SK-N-SH (cell line): ENCODE measurements at regions not wholly inside any gene's neighbourhood (a gene's known extent, or its start where the extent isn't known, plus 50 kb on each side); places are given as distances from the start of the nearest gene placed in this dataset.

Experiments
- CTCF ChIA-PET: fragments of 300-600, 350-600 bp; formaldehyde crosslinking; extraction: SDS; loops from one replicate; lab custom pipeline; 2021; lab: Yijun Ruan, JAX
- POLR2A ChIA-PET: fragments of 350-600 bp; sonication (Branson Sonifier 250); formaldehyde crosslinking; extraction: SDS; loops from one replicate; lab custom pipeline; 2020; ENCODE audit warnings: antibody characterized with exemption, inconsistent platforms; lab: Yijun Ruan, JAX
- DNase-seq: peaks from one replicate; pipeline ENCODE4 v3.0.0; 2012
- H2AFZ ChIP-seq: fragments of 200-600 bp; sonication (generic); 2 replicates; pipeline ENCODE4 v1.8.1; 2016; ENCODE audit warnings: antibody characterized with exemption, mild to moderate bottlenecking, low read depth
- H3F3A ChIP-seq: fragments of 200-600 bp; sonication (generic); replicated peaks from 2 replicates; pipeline ENCODE3; 2016; ENCODE audit warnings: antibody characterized with exemption, mild to moderate bottlenecking; ENCODE audit not compliant: insufficient read depth
- H3K27ac ChIP-seq, 2 experiments: fragments of 200-500 bp in 1 of 2; fragments of 200-600 bp in 1 of 2; sonication (Bioruptor generic) in 1 of 2; sonication (generic), shearing (Covaris generic) in 1 of 2; 2 replicates each; pipeline versions ENCODE4 v1.5.1 to v1.6.1; 2014 to 2016; ENCODE audit warnings: low read depth in 2 of 2, inconsistent platforms in 1 of 2, low read length in 1 of 2, mild to moderate bottlenecking in 1 of 2, mixed read lengths in 1 of 2
- H3K27me3 ChIP-seq: fragments of 200-600 bp; sonication (generic), shearing (Covaris generic); 2 replicates; pipeline ENCODE4 v1.6.1; 2016; ENCODE audit warnings: mixed run types; ENCODE audit not compliant: insufficient read depth
- H3K36me3 ChIP-seq, 2 experiments: fragments of 200-500 bp in 1 of 2; fragments of 200-600 bp in 1 of 2; sonication (Bioruptor generic) in 1 of 2; sonication (generic) in 1 of 2; replicated peaks in 1 of 2; 2 replicates each; pipeline versions ENCODE3 to v1.5.1; 2014 to 2016; ENCODE audit warnings: low read length in 1 of 2, mild to moderate bottlenecking in 1 of 2; ENCODE audit not compliant: insufficient read depth in 2 of 2, control insufficient read depth in 1 of 2
- H3K4me1 ChIP-seq, 2 experiments: fragments of 200-500 bp in 1 of 2; fragments of 200-600 bp in 1 of 2; sonication (Bioruptor generic) in 1 of 2; sonication (generic), shearing (Covaris generic) in 1 of 2; 2 replicates each; pipeline versions ENCODE4 v1.5.1 to v1.6.1; 2014 to 2016; ENCODE audit warnings: low read depth in 1 of 2, low read length in 1 of 2, mixed run types in 1 of 2; ENCODE audit not compliant: insufficient read depth in 2 of 2, control insufficient read depth in 1 of 2
- H3K4me2 ChIP-seq: fragments of 200-600 bp; sonication (generic), shearing (Covaris generic); 2 replicates; pipeline ENCODE4 v1.6.1; 2017; ENCODE audit warnings: mixed run types
- H3K4me3 ChIP-seq, 2 experiments: fragments of 200-500 bp in 1 of 2; fragments of 200-600 bp in 1 of 2; sonication (Bioruptor generic) in 1 of 2; sonication (generic), shearing (Covaris generic) in 1 of 2; 2 replicates each; pipeline versions ENCODE4 v1.5.1 to v1.8.1; 2014 to 2016; ENCODE audit warnings: low read depth in 2 of 2, inconsistent platforms in 1 of 2, low read length in 1 of 2, mild to moderate bottlenecking in 1 of 2, mixed read lengths in 1 of 2, moderate library complexity in 1 of 2
- H3K79me2 ChIP-seq: fragments of 200-600 bp; sonication (generic); 2 replicates; pipeline ENCODE4 v1.8.1; 2017; ENCODE audit warnings: mild to moderate bottlenecking; ENCODE audit not compliant: insufficient read depth
- H3K9ac ChIP-seq: fragments of 200-600 bp; sonication (generic); 2 replicates; pipeline ENCODE4 v1.6.1; 2017; ENCODE audit warnings: mixed run types
- H3K9me2 ChIP-seq: fragments of 200-600 bp; sonication (generic); 2 replicates; pipeline ENCODE4 v1.6.1; 2017; ENCODE audit warnings: mixed run types
- H3K9me3 ChIP-seq: fragments of 200-600 bp; sonication (generic); 2 replicates; pipeline ENCODE4 v1.6.1; 2017; ENCODE audit warnings: mixed run types, mild to moderate bottlenecking, moderate library complexity
- H4K20me1 ChIP-seq: fragments of 200-600 bp; sonication (generic); 2 replicates; pipeline ENCODE4 v1.6.1; 2017; ENCODE audit warnings: mild to moderate bottlenecking, mixed run types; ENCODE audit not compliant: insufficient read depth
- CTCF ChIP-seq: fragments of 200-600 bp; sonication (generic); IDR thresholded peaks from 2 replicates; pipeline ENCODE4 v1.6.1; 2017; ENCODE audit warnings: antibody characterized with exemption, mild to moderate bottlenecking, moderate library complexity
- ELF1 ChIP-seq: IDR thresholded peaks from 2 replicates; pipeline ENCODE4 v1.4.0; 2012
- EZH2phosphoT487 ChIP-seq: fragments of 200-600 bp; sonication (generic); IDR thresholded peaks from 2 replicates; pipeline ENCODE4 v1.6.1; 2017; ENCODE audit warnings: low read depth, mixed run types, mild to moderate bottlenecking, antibody characterized with exemption, moderate library complexity, borderline replicate concordance
- GABPA ChIP-seq: IDR thresholded peaks from 2 replicates; pipeline ENCODE4 v1.4.0; 2012; ENCODE audit warnings: low read depth, mild to moderate bottlenecking
- IRF3 ChIP-seq: fragments of 150-350 bp; IDR thresholded peaks from 2 replicates; pipeline ENCODE4 v1.6.1; 2016; ENCODE audit warnings: mild to moderate bottlenecking, low read depth, low read length
- JUND ChIP-seq: IDR thresholded peaks from 2 replicates; pipeline ENCODE4 v1.4.0; 2012
- MAX ChIP-seq: IDR thresholded peaks from 2 replicates; pipeline ENCODE4 v1.4.0; 2012; ENCODE audit warnings: low read depth
- MEF2A ChIP-seq: IDR thresholded peaks from 2 replicates; pipeline ENCODE4 v1.4.0; 2012; ENCODE audit warnings: low read depth, borderline replicate concordance
- MXI1 ChIP-seq: IDR thresholded peaks from 2 replicates; pipeline ENCODE4 v1.6.1; 2012; ENCODE audit warnings: mild to moderate bottlenecking, low read depth, low read length, improper control_type of control experiment
- NFIC ChIP-seq: IDR thresholded peaks from 2 replicates; pipeline ENCODE4 v1.4.0; 2012; ENCODE audit warnings: borderline replicate concordance
- POLR2AphosphoS5 ChIP-seq: IDR thresholded peaks from 2 replicates; pipeline ENCODE4 v1.6.1; 2012; ENCODE audit warnings: low read depth, low read length
- RAD21 ChIP-seq: IDR thresholded peaks from 2 replicates; pipeline ENCODE4 v1.6.1; 2012; ENCODE audit warnings: mild to moderate bottlenecking, low read length
- RCOR1 ChIP-seq: fragments of 150-350 bp; IDR thresholded peaks from 2 replicates; pipeline ENCODE4 v1.6.1; 2017; ENCODE audit warnings: antibody characterized with exemption, low read length
- REST ChIP-seq: IDR thresholded peaks from 2 replicates; pipeline ENCODE4 v1.6.1; 2012; ENCODE audit warnings: mild to moderate bottlenecking, low read depth, low read length, moderate library complexity
- RXRA ChIP-seq: IDR thresholded peaks from 2 replicates; pipeline ENCODE4 v1.4.0; 2012; ENCODE audit warnings: low read depth, mild to moderate bottlenecking, borderline replicate concordance
- SIN3A ChIP-seq: IDR thresholded peaks from 2 replicates; pipeline ENCODE4 v1.6.1; 2012; ENCODE audit warnings: low read depth, mild to moderate bottlenecking, low read length, moderate library complexity, borderline replicate concordance
- SMC3 ChIP-seq: IDR thresholded peaks from 2 replicates; pipeline ENCODE4 v1.6.1; 2012; ENCODE audit warnings: low read depth, low read length, improper control_type of control experiment
- TAF1 ChIP-seq: IDR thresholded peaks from 2 replicates; pipeline ENCODE4 v1.6.1; 2012; ENCODE audit warnings: low read depth, mild to moderate bottlenecking, low read length, moderate library complexity, borderline replicate concordance
- USF1 ChIP-seq: IDR thresholded peaks from 2 replicates; pipeline ENCODE4 v1.4.0; 2012; ENCODE audit warnings: low read depth, borderline replicate concordance
- USF2 ChIP-seq: fragments of 150-350 bp; IDR thresholded peaks from 2 replicates; pipeline ENCODE4 v1.6.1; 2017; ENCODE audit warnings: antibody characterized with exemption, low read length, low read depth, borderline replicate concordance
- YY1 ChIP-seq: IDR thresholded peaks from 2 replicates; pipeline ENCODE4 v1.4.0; 2012; ENCODE audit warnings: low read depth, mild to moderate bottlenecking
- WGBS: methylation state at CpG from one replicate; pipeline ENCODE4 v1.1.6; 2017; ENCODE audit warnings: low lambda C conversion rate; 5-methylcytosine and 5-hydroxymethylcytosine counted together

- Histone ChIP-seq H3F3A (peaks cover 7% of the 10 kb centered on the region), H3K4me3 (no peak overlapping the region), H3K9ac (no peak overlapping the region), H3K4me1 (peaks cover 4 to 20% of the 10 kb centered on the region in 2 experiments; a peak in 3 of 4 replicates), H3K4me2 (no peak overlapping the region), H3K9me3 (no peaks in the 10 kb centered on the region), H3K27ac (no peak overlapping the region), H2AFZ (no peak overlapping the region), H3K36me3 (peaks cover 0 to 3% of the 10 kb centered on the region in 2 experiments), H3K79me2 (no peaks in the 10 kb centered on the region), H4K20me1 (no peaks in the 10 kb centered on the region), H3K27me3 (no peaks in the 10 kb centered on the region), H3K9me2 (no peaks in the 10 kb centered on the region)
- WGBS: 48% methylated on average over 2 of the region's 2 CpGs
- POLR2A ChIA-PET: no interaction called here
- TF ChIP-seq YY1: no peak
- no peak for TF ChIP-seq MAX
- no peak for TF ChIP-seq JUND
- no peak for TF ChIP-seq GABPA
- CTCF ChIA-PET: no interaction called here
- no peak for DNase-seq
Measured at GRCh38 chr7:46912692-46913091, 669.2 kb downstream of the TNS3 start.

GRCh38 chr7:46909601-46910051 is 672.3 kb downstream of the TNS3 start:
- Histone ChIP-seq H3K79me2 (no peaks in the 10 kb centered on the region), H3K4me1 (peaks cover 4 to 20% of the 10 kb centered on the region in 2 experiments; a peak in 3 of 4 replicates), H3K27ac (peak overlapping the region in 1 of 2 experiments; percentile 56; a peak in 3 of 4 replicates), H3K9me2 (no peaks in the 10 kb centered on the region), H3K9ac (no peak overlapping the region), H2AFZ (peak overlapping the region; percentile 8; the same call in 1 of the 2 replicates), H3K4me3 (no peak overlapping the region), H3F3A (peaks cover 7% of the 10 kb centered on the region), H3K36me3 (peaks cover 0 to 3% of the 10 kb centered on the region in 2 experiments), H3K4me2 (peak overlapping the region; percentile 15), H3K9me3 (no peaks in the 10 kb centered on the region), H4K20me1 (no peaks in the 10 kb centered on the region), H3K27me3 (no peaks in the 10 kb centered on the region)
- DNase-seq: no peak
- 15% methylated on average over 7 of the region's 7 CpGs for WGBS
- POLR2A ChIA-PET: no interaction called here
- CTCF ChIA-PET: interaction anchor here (1.1 to 1.3 kb wide), 2 partner anchors 20 to 1019 kb away, joined by 3 to 4 read pairs; no protein-coding TSS in a partner anchor
- no peak for TF ChIP-seq USF1
- TF ChIP-seq EZH2phosphoT487: no peak
- no peak for TF ChIP-seq RCOR1
- TF ChIP-seq CTCF: no peak
- no peak for TF ChIP-seq SMC3
- no peak for TF ChIP-seq USF2
- no peak for TF ChIP-seq TAF1
- TF ChIP-seq MXI1: no peak
- TF ChIP-seq NFIC: peak; percentile 79
- no peak for TF ChIP-seq RAD21
- TF ChIP-seq SIN3A: no peak
- no peak for TF ChIP-seq MEF2A
- no peak for TF ChIP-seq IRF3
- TF ChIP-seq POLR2AphosphoS5: peak; percentile 42; the same call in 1 of the 2 replicates
- TF ChIP-seq RXRA: no peak
- TF ChIP-seq REST: no peak
- TF ChIP-seq ELF1: no peak
